T-helper 1 cell treated with Interleukin-12 subunit alpha and Interleukin-12 subunit beta and Interleukin-4 antibody, amounts not matched to agents 30 μg/mL and 1 μg/mL, for 36 hours (primary cell): ENCODE measurements at regions not wholly inside any gene's neighbourhood (a gene's known extent, or its start where the extent isn't known, plus 50 kb on each side); places are given as distances from the start of the nearest gene placed in this dataset.

ENCODE experiments used
- H3K27ac Mint-ChIP-seq: one replicate; pipeline ENCODE4 v1.8.0; 2021; ENCODE audit warnings: mild to moderate bottlenecking, mixed read lengths
- H3K27me3 Mint-ChIP-seq: one replicate; pipeline ENCODE4 v1.8.0; 2021; ENCODE audit warnings: low read depth, mixed read lengths
- H3K36me3 Mint-ChIP-seq: one replicate; pipeline ENCODE4 v1.8.0; 2021; ENCODE audit warnings: low read depth, mixed read lengths
- H3K4me1 Mint-ChIP-seq: one replicate; pipeline ENCODE4 v1.8.0; 2021; ENCODE audit warnings: low read depth, mixed read lengths
- H3K4me3 Mint-ChIP-seq: one replicate; pipeline ENCODE4 v1.8.0; 2021; ENCODE audit warnings: mild to moderate bottlenecking, moderate library complexity, mixed read lengths
- H3K9me3 Mint-ChIP-seq: one replicate; pipeline ENCODE4 v1.8.0; 2021; ENCODE audit warnings: mixed read lengths

DNA sequence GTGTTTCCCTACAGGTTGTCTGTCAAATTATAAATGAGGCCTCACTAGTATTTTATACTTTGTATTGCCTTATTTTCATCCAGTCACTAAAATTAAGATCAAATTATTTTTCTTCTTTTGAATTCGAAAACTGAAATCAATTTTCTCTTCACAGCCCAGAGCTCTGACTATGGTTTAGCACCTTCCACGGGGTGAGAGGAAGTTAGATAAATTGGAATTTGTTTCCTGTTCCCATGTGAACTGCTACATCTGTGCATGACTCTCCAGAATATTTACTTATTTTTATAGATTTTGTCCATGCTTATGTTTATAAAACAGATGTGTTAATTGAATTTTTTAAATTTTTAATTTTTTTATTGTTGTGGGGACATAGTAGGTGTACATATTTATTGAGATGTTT is 656.5 kb downstream of the IRS1 start:
- Mint-ChIP-seq H3K27ac (no peak overlapping the region), H3K27me3 (no peaks in the 10 kb centered on the region), H3K4me3 (no peak overlapping the region), H3K36me3 (no peaks in the 10 kb centered on the region), H3K9me3 (no peaks in the 10 kb centered on the region), H3K4me1 (no peaks in the 10 kb centered on the region)

DNA sequence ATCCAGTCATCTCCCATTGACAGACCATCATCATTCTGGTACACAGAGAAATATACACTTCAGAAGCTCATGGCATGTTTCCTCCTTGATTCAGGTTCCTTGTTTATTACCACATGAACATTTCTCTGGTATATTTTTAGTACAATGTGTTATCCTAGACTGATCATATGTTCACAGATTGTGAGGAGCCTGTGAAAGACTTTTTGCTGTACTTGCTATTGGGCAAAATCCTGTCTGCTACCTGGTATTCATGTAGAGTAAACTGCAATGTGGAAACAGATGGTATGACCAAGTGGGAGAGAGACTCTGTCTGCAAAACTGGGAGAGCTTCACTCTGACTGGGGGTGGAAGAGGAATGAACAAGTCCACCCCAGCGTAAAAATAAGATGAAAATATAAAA is 657.2 kb downstream of the IRS1 start:
- no peaks in the 10 kb centered on the region for H3K4me1 Mint-ChIP-seq
- H3K27me3 Mint-ChIP-seq = no peaks in the 10 kb centered on the region
- no peaks in the 10 kb centered on the region for H3K9me3 Mint-ChIP-seq
- H3K27ac Mint-ChIP-seq = no peak overlapping the region
- no peak overlapping the region for H3K4me3 Mint-ChIP-seq
- no peaks in the 10 kb centered on the region for H3K36me3 Mint-ChIP-seq

- Mint-ChIP-seq H3K9me3 (no peaks in the 10 kb centered on the region), H3K27me3 (no peaks in the 10 kb centered on the region), H3K4me1 (no peaks in the 10 kb centered on the region), H3K4me3 (no peak overlapping the region), H3K27ac (no peak overlapping the region), H3K36me3 (no peaks in the 10 kb centered on the region)
These were observed 659.0 kb downstream of the IRS1 start for GRCh38 chr2:226140594-226140993.

DNA sequence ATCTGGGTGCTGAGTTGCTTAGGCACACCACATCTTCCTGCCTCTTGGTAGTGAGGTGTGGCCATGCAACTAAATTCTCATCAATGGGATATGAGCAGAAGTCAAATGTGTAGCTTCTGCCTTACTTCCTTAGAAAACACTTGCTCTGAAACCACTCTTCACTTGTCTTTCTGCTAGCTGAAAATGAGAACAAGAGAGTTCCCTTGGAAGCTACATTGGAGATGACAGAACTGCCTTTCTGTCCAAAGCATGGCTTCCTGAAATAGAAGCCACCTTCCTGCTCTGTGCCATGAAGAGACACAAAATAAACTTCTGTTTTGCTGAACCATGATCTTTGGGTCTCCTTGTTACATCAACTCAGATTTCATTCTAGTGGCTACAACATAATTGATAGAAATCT is 659.9 kb downstream of the IRS1 start:
- H3K27ac Mint-ChIP-seq = no peak overlapping the region
- H3K36me3 Mint-ChIP-seq = no peaks in the 10 kb centered on the region
- H3K4me1 Mint-ChIP-seq = no peaks in the 10 kb centered on the region
- no peaks in the 10 kb centered on the region for H3K9me3 Mint-ChIP-seq
- no peak overlapping the region for H3K4me3 Mint-ChIP-seq
- no peaks in the 10 kb centered on the region for H3K27me3 Mint-ChIP-seq

- Mint-ChIP-seq H3K36me3 (no peaks in the 10 kb centered on the region), H3K27me3 (no peaks in the 10 kb centered on the region), H3K4me1 (no peaks in the 10 kb centered on the region), H3K27ac (no peak overlapping the region), H3K4me3 (no peak overlapping the region), H3K9me3 (no peaks in the 10 kb centered on the region)
These were observed 662.3 kb downstream of the IRS1 start for GRCh38 chr2:226137201-226137811.

DNA sequence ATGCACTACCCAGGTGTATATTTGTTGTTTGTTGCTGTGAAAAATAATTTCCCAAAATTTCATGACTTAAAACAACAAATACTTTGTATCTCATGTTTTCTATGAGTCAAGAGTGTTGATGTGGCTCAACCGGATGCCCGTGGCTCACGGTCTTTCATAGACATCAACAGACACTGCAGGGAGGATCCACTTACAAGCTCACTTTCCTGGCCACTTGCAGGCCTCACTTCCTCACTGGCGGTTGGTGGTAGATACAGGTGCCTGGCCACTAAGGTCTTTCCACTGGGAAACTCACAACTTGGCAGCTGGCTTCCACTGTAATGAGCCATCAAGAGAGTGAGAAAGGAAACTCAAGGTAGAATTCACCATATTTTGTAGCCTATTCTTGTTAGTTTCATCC is 662.9 kb downstream of the IRS1 start:
- Mint-ChIP-seq H3K36me3 (no peaks in the 10 kb centered on the region), H3K4me3 (no peak overlapping the region), H3K9me3 (no peaks in the 10 kb centered on the region), H3K27me3 (no peaks in the 10 kb centered on the region), H3K27ac (no peak overlapping the region), H3K4me1 (no peaks in the 10 kb centered on the region)

DNA sequence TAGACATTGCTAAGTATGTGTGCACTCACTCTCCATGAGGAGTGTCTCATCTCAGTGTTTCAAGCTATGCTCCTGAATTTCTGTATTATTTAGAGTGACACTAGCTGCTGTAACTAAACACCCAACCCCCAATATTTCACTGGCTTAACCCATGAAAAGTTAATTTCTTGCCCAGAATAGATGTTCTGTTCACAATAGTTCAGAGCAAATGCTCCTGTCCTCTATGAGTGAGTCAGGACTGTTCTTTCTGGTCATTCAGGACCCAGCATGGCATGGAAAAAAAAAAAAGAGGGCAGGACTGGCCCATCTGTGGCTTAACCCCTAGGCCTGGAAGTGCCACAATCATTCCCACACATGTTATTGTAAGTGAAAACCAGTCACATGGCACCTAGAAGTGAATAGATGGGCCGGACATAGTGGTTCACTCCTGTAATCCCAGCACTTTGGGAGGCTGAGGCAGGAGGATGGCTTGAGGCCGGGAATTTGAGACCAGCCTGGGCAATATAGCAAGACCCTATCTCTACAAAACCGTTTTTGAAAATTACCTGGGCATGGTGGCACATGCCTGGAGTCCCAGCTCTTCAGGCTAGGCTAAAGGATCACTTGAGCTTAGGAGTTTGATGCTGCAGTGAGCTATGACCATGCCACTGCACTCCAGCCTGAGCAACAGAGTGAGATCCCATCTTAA is 663.6 kb downstream of the IRS1 start:
- Mint-ChIP-seq H3K4me3 (no peak overlapping the region), H3K9me3 (no peaks in the 10 kb centered on the region), H3K36me3 (no peaks in the 10 kb centered on the region), H3K4me1 (no peaks in the 10 kb centered on the region), H3K27me3 (no peaks in the 10 kb centered on the region), H3K27ac (no peak overlapping the region)

DNA sequence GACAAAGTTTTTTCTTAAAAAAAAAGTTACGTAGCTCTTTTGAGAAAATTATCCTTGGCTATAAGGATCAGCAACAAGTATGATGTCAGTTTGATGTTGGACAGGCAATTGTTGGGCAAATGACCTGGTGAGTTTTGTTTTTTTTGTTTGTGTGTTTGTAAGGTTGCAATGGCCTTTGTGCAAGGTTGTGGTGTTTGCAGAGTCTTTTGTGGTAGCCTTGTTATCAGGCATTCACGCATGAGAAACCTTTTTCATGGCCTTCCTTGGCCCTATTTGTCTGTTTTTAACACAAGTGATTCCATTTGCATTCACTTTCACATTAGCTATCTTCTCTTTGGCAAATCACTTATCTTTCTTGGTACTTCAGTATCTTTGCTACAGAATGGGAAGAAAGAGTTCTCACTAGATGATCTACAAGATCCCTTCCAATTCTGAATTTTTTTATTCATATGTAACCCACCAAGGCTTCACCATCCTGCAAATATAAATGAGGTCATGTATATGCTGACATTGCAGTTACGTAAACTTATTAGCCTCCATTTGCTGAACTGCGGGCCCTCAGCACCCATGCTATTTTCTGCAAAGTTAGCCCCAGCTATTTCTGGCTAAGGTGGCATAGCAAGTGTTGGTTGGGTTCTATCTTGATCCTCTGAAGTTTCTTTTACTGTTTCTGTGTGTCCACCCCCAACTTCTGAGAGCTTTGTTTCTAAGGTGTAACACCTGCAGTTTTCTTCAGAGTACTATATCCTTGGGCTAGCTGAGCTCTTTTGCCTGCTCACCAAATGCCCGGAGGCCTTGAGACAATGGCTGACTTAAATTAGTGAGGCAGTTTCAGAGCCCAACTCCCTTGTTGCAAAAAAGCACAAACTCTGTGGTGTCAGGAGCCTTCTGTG is 667.1 kb downstream of the IRS1 start:
- no peak overlapping the region for H3K4me3 Mint-ChIP-seq
- no peaks in the 10 kb centered on the region for H3K27me3 Mint-ChIP-seq
- H3K4me1 Mint-ChIP-seq = no peaks in the 10 kb centered on the region
- H3K9me3 Mint-ChIP-seq = no peaks in the 10 kb centered on the region
- no peaks in the 10 kb centered on the region for H3K36me3 Mint-ChIP-seq
- H3K27ac Mint-ChIP-seq = no peak overlapping the region

GRCh38 chr2:226131299-226131784 is 668.3 kb downstream of the IRS1 start:
- H3K4me1 Mint-ChIP-seq = no peaks in the 10 kb centered on the region
- H3K27ac Mint-ChIP-seq = no peak overlapping the region
- no peaks in the 10 kb centered on the region for H3K27me3 Mint-ChIP-seq
- H3K36me3 Mint-ChIP-seq = no peaks in the 10 kb centered on the region
- no peak overlapping the region for H3K4me3 Mint-ChIP-seq
- no peaks in the 10 kb centered on the region for H3K9me3 Mint-ChIP-seq

DNA sequence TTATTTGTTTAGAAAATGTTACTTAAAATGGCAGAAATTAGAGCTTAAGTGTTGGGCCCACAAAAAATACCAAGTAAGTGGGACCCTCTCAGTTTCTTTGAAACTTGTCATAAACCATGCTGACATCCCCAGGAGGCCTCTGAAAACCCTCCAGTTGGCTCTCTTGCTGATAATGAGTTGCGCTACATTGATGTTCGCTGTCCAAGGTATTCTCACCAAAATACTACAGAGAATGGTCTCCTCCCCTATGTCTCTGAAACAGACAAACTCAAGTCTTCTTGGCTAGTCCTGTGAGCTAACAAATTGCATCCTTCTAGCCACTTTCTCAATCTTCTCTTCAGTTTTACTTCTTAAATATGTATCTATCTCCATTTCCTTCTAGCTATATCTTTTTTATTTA is 669.4 kb downstream of the IRS1 start:
- no peaks in the 10 kb centered on the region for H3K27me3 Mint-ChIP-seq
- no peaks in the 10 kb centered on the region for H3K36me3 Mint-ChIP-seq
- no peaks in the 10 kb centered on the region for H3K9me3 Mint-ChIP-seq
- H3K4me3 Mint-ChIP-seq = no peak overlapping the region
- H3K27ac Mint-ChIP-seq = no peak overlapping the region
- no peaks in the 10 kb centered on the region for H3K4me1 Mint-ChIP-seq

- Mint-ChIP-seq H3K4me3 (no peak overlapping the region), H3K27me3 (no peaks in the 10 kb centered on the region), H3K4me1 (no peaks in the 10 kb centered on the region), H3K36me3 (no peaks in the 10 kb centered on the region), H3K9me3 (no peaks in the 10 kb centered on the region), H3K27ac (no peak overlapping the region)
These were observed 671.9 kb downstream of the IRS1 start for GRCh38 chr2:226127682-226128081.

- H3K27ac Mint-ChIP-seq = no peak overlapping the region
- no peaks in the 10 kb centered on the region for H3K27me3 Mint-ChIP-seq
- no peaks in the 10 kb centered on the region for H3K4me1 Mint-ChIP-seq
- H3K36me3 Mint-ChIP-seq = no peaks in the 10 kb centered on the region
- H3K9me3 Mint-ChIP-seq = no peaks in the 10 kb centered on the region
- H3K4me3 Mint-ChIP-seq = no peak overlapping the region
These were observed 673.5 kb downstream of the IRS1 start for GRCh38 chr2:226126104-226126503.

DNA sequence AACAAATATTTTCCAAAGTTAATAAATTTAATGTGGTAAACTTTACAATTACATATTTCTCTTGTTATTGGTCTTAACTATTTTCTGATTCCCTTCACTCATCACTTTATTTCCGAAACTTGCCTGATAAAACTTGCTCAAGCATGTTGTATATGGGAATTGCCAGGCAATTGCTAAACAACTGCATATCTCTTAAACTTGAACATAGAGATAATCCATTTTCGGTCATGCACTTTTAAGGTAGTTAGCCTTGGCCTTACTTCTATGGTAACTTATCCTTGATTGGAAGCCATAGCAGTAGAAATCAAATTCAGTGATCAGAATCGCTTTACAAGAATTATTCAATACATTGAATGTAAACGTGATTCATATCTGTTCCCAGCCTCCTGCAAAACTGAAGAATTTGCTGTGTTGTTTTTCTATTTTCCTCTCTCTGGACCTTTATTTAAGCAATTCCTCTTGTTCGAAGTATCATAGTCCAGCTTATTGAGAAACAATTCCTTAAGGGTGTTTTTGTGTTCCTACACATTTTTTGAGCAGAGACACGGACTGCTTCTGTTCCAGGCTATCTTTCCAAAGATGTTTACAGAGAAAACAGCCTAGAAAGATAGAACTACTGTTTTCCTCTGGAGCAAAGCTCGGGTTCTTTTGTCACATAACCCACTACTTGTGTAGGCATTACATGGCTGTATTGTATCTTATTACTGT is 674.3 kb downstream of the IRS1 start:
- no peak overlapping the region for H3K4me3 Mint-ChIP-seq
- H3K4me1 Mint-ChIP-seq = no peaks in the 10 kb centered on the region
- no peaks in the 10 kb centered on the region for H3K36me3 Mint-ChIP-seq
- H3K9me3 Mint-ChIP-seq = no peaks in the 10 kb centered on the region
- no peaks in the 10 kb centered on the region for H3K27me3 Mint-ChIP-seq
- H3K27ac Mint-ChIP-seq = no peak overlapping the region

GRCh38 chr2:226124548-226125011 is 675.0 kb downstream of the IRS1 start:
- Mint-ChIP-seq H3K27me3 (no peaks in the 10 kb centered on the region), H3K36me3 (no peaks in the 10 kb centered on the region), H3K4me3 (no peak overlapping the region), H3K27ac (no peak overlapping the region), H3K4me1 (no peaks in the 10 kb centered on the region), H3K9me3 (no peaks in the 10 kb centered on the region)
